C4-2B (cell line): ENCODE measurements at regions not wholly inside any gene's neighbourhood (a gene's known extent, or its start where the extent isn't known, plus 50 kb on each side); places are given as distances from the start of the nearest gene placed in this dataset.

Experiments used
- ZFX ChIP-seq: fragments of 450-650 bp; IDR thresholded peaks from 2 replicates; pipeline ENCODE4 v1.6.1; 2017
- TF ChIP-seq, protein P1 (sequence below): fragments of 450-650 bp; conservative IDR thresholded peaks from 2 replicates; pipeline ENCODE4 v1.5.1; 2017; ENCODE audit warnings: mild to moderate bottlenecking

GRCh38 chr6:9455864-9456658 lies 958.8 kb downstream of the TFAP2A start:
- TF ChIP-seq, protein P1, sequence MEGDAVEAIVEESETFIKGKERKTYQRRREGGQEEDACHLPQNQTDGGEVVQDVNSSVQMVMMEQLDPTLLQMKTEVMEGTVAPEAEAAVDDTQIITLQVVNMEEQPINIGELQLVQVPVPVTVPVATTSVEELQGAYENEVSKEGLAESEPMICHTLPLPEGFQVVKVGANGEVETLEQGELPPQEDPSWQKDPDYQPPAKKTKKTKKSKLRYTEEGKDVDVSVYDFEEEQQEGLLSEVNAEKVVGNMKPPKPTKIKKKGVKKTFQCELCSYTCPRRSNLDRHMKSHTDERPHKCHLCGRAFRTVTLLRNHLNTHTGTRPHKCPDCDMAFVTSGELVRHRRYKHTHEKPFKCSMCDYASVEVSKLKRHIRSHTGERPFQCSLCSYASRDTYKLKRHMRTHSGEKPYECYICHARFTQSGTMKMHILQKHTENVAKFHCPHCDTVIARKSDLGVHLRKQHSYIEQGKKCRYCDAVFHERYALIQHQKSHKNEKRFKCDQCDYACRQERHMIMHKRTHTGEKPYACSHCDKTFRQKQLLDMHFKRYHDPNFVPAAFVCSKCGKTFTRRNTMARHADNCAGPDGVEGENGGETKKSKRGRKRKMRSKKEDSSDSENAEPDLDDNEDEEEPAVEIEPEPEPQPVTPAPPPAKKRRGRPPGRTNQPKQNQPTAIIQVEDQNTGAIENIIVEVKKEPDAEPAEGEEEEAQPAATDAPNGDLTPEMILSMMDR: no peak
- TF ChIP-seq ZFX: no peak
